ENCODE measurements at regions not wholly inside any gene's neighbourhood (a gene's known extent, or its start where the extent isn't known, plus 50 kb on each side); places are given as distances from the start of the nearest gene placed in this dataset.

DNA sequence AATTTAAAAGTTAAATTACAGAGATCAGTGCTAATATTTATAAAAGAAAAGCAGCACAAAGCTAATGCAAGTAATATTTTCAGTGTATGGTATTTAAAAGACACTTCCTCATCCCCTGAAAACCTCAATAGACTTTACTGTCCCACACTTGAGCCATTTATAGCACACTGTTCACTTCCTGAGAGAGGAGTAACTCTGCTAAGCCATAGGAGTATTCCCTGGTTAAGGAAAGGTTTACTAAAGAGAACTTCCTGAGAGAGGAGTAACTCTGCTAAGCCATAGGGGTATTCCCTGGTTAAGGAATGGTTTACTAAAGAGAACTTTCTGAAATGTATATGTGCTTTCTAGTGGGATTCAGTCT lies 159.4 kb downstream of the NHLRC3 start:
- no peaks in the 10 kb centered on the region for H3K27me3 ChIP-seq (ENCODE audit: control insufficient read depth in 1 of 2, insufficient read depth in 1 of 2, low read length in 2 of 2)
- no peak overlapping the region for H3K23ac ChIP-seq (ENCODE audit: low read length in 2 of 2)
- no peak overlapping the region for H4K8ac ChIP-seq (ENCODE audit: low read length)
- H3K4ac ChIP-seq (ENCODE audit: low read depth in 1 of 2, low read length in 2 of 2), result no peak overlapping the region
- H3K4me1 ChIP-seq (ENCODE audit: control insufficient read depth, insufficient read depth, low read depth, low read length), result no peaks in the 10 kb centered on the region
- no peak overlapping the region for H3K4me3 ChIP-seq (ENCODE audit: insufficient read depth in 1 of 2, low read depth in 1 of 2, low read length in 2 of 2)
- peak overlapping the region; percentile 25 for H3K9ac ChIP-seq (ENCODE audit: low read length)
- H3K14ac ChIP-seq (ENCODE audit: low read length in 2 of 2), result no peak overlapping the region
- no peak overlapping the region for H2BK120ac ChIP-seq (ENCODE audit: low read depth, low read length)
- H2AFZ ChIP-seq (ENCODE audit: low read depth, low read length), result no peak overlapping the region
- no peak overlapping the region for H4K91ac ChIP-seq (ENCODE audit: low read length)
- no peak overlapping the region for H2BK5ac ChIP-seq (ENCODE audit: low read depth, low read length, poor library complexity, severe bottlenecking)
- no peak overlapping the region for H2AK5ac ChIP-seq (ENCODE audit: low read length, severe bottlenecking)
- no peak overlapping the region for H3K27ac ChIP-seq (ENCODE audit: low read length, poor library complexity, severe bottlenecking)
- no peaks in the 10 kb centered on the region for H3K36me3 ChIP-seq (ENCODE audit: control insufficient read depth in 1 of 2, insufficient read depth in 2 of 2, low read depth in 1 of 2, low read length in 2 of 2)
- no peak overlapping the region for H3K4me2 ChIP-seq (ENCODE audit: low read length, poor library complexity, severe bottlenecking)
- H2BK15ac ChIP-seq (ENCODE audit: low read depth, poor library complexity, severe bottlenecking), result no peak overlapping the region
- no peak overlapping the region for H3K18ac ChIP-seq (ENCODE audit: low read depth in 1 of 2, low read length in 2 of 2)
- no peak for DNase-seq
- no peaks in the 10 kb centered on the region for H3K9me3 ChIP-seq (ENCODE audit: control insufficient read depth, low read length)
- H3K79me1 ChIP-seq (replicated peaks; ENCODE audit: low read length, poor library complexity, severe bottlenecking), result no peaks in the 10 kb centered on the region
- H2BK12ac ChIP-seq (ENCODE audit: low read length in 2 of 2), result no peak overlapping the region

DNA sequence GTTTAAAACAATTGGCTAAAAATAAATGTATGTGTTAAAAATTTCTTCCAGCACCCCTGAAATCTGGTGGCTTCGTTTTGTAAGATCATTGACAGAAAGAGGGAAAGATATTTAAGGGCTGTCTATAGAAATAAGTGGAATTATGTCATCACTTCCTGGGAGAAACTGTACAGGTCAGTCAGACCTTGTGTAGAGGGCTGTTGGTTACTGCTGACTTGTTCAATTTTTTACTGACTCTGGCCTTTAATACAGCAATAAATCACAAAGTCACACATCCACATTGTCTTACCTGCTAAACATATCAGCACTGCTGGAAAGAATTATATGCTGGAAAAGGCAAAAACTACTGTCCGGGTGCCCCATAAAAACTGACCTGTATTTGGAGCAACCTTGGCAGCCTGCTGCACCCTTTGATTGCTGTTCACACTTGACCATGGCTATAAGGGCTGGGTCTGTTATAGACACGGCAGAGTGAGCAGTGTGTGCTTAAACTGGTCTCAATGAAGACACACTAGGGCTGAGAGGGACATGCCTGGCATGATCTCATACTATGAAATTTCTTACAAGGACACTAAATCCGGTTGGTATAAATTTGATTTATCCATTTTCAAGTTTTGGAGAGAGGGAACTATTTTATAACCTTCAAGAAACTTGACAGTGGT lies 162.1 kb downstream of the NHLRC3 start:
- Histone ChIP-seq H3K23ac (ENCODE audit: low read length in 2 of 2) (no peak overlapping the region), H2BK120ac (ENCODE audit: low read depth, low read length) (no peak overlapping the region), H3K4ac (ENCODE audit: low read depth in 1 of 2, low read length in 2 of 2) (no peak overlapping the region), H2BK5ac (ENCODE audit: low read depth, low read length, poor library complexity, severe bottlenecking) (no peak overlapping the region), H2AK5ac (ENCODE audit: low read length, severe bottlenecking) (no peak overlapping the region), H2BK15ac (ENCODE audit: low read depth, poor library complexity, severe bottlenecking) (no peak overlapping the region), H3K4me3 (ENCODE audit: insufficient read depth in 1 of 2, low read depth in 1 of 2, low read length in 2 of 2) (no peak overlapping the region), H2BK12ac (ENCODE audit: low read length in 2 of 2) (no peak overlapping the region), H3K36me3 (ENCODE audit: control insufficient read depth in 1 of 2, insufficient read depth in 2 of 2, low read depth in 1 of 2, low read length in 2 of 2) (no peaks in the 10 kb centered on the region), H3K27me3 (ENCODE audit: control insufficient read depth in 1 of 2, insufficient read depth in 1 of 2, low read length in 2 of 2) (no peaks in the 10 kb centered on the region), H4K91ac (ENCODE audit: low read length) (no peak overlapping the region), H3K27ac (ENCODE audit: low read length, poor library complexity, severe bottlenecking) (no peak overlapping the region), H3K18ac (ENCODE audit: low read depth in 1 of 2, low read length in 2 of 2) (no peak overlapping the region), H3K79me1 (replicated peaks; ENCODE audit: low read length, poor library complexity, severe bottlenecking) (no peaks in the 10 kb centered on the region), H3K9me3 (ENCODE audit: control insufficient read depth, low read length) (no peaks in the 10 kb centered on the region), H3K14ac (ENCODE audit: low read length in 2 of 2) (no peak overlapping the region), H3K4me2 (ENCODE audit: low read length, poor library complexity, severe bottlenecking) (no peak overlapping the region), H4K8ac (ENCODE audit: low read length) (no peak overlapping the region), H2AFZ (ENCODE audit: low read depth, low read length) (no peak overlapping the region), H3K4me1 (ENCODE audit: control insufficient read depth, insufficient read depth, low read depth, low read length) (no peaks in the 10 kb centered on the region), H3K9ac (ENCODE audit: low read length) (no peak overlapping the region)
- WGBS, result 90% methylated on average over 4 of the region's 4 CpGs
- DNase-seq, result no peak

- Histone ChIP-seq H2BK120ac (ENCODE audit: low read depth, low read length) (no peak overlapping the region), H2AFZ (ENCODE audit: low read depth, low read length) (no peak overlapping the region), H3K79me1 (replicated peaks; ENCODE audit: low read length, poor library complexity, severe bottlenecking) (no peaks in the 10 kb centered on the region), H4K91ac (ENCODE audit: low read length) (no peak overlapping the region), H3K36me3 (ENCODE audit: control insufficient read depth in 1 of 2, insufficient read depth in 2 of 2, low read depth in 1 of 2, low read length in 2 of 2) (no peaks in the 10 kb centered on the region), H2BK12ac (ENCODE audit: low read length in 2 of 2) (no peak overlapping the region), H3K9ac (ENCODE audit: low read length) (no peak overlapping the region), H3K4me2 (ENCODE audit: low read length, poor library complexity, severe bottlenecking) (no peak overlapping the region), H3K14ac (ENCODE audit: low read length in 2 of 2) (no peak overlapping the region), H3K9me3 (ENCODE audit: control insufficient read depth, low read length) (no peaks in the 10 kb centered on the region), H2BK5ac (ENCODE audit: low read depth, low read length, poor library complexity, severe bottlenecking) (no peak overlapping the region), H2AK5ac (ENCODE audit: low read length, severe bottlenecking) (no peak overlapping the region), H3K18ac (ENCODE audit: low read depth in 1 of 2, low read length in 2 of 2) (no peak overlapping the region), H2BK15ac (ENCODE audit: low read depth, poor library complexity, severe bottlenecking) (no peak overlapping the region), H4K8ac (ENCODE audit: low read length) (no peak overlapping the region), H3K27me3 (ENCODE audit: control insufficient read depth in 1 of 2, insufficient read depth in 1 of 2, low read length in 2 of 2) (no peaks in the 10 kb centered on the region), H3K4ac (ENCODE audit: low read depth in 1 of 2, low read length in 2 of 2) (no peak overlapping the region), H3K4me3 (ENCODE audit: insufficient read depth in 1 of 2, low read depth in 1 of 2, low read length in 2 of 2) (no peak overlapping the region), H3K23ac (ENCODE audit: low read length in 2 of 2) (no peak overlapping the region), H3K27ac (ENCODE audit: low read length, poor library complexity, severe bottlenecking) (no peak overlapping the region), H3K4me1 (ENCODE audit: control insufficient read depth, insufficient read depth, low read depth, low read length) (no peaks in the 10 kb centered on the region)
- WGBS, result 34% methylated on average over 3 of the region's 4 CpGs
- peak; percentile 7 for DNase-seq
Observed at GRCh38 chr13:39201180-39201579, 162.9 kb downstream of the NHLRC3 start.

GRCh38 chr13:39202746-39203145 lies 164.5 kb downstream of the NHLRC3 start:
- H2BK5ac ChIP-seq (ENCODE audit: low read depth, low read length, poor library complexity, severe bottlenecking), result no peak overlapping the region
- no peak overlapping the region for H3K4me3 ChIP-seq (ENCODE audit: insufficient read depth in 1 of 2, low read depth in 1 of 2, low read length in 2 of 2)
- H3K23ac ChIP-seq (ENCODE audit: low read length in 2 of 2), result no peak overlapping the region
- H2BK15ac ChIP-seq (ENCODE audit: low read depth, poor library complexity, severe bottlenecking), result no peak overlapping the region
- DNase-seq, result no peak
- H3K36me3 ChIP-seq (ENCODE audit: control insufficient read depth in 1 of 2, insufficient read depth in 2 of 2, low read depth in 1 of 2, low read length in 2 of 2), result no peaks in the 10 kb centered on the region
- H3K27ac ChIP-seq (ENCODE audit: low read length, poor library complexity, severe bottlenecking), result no peak overlapping the region
- no peaks in the 10 kb centered on the region for H3K9me3 ChIP-seq (ENCODE audit: control insufficient read depth, low read length)
- H3K27me3 ChIP-seq (ENCODE audit: control insufficient read depth in 1 of 2, insufficient read depth in 1 of 2, low read length in 2 of 2), result no peaks in the 10 kb centered on the region
- no peak overlapping the region for H4K91ac ChIP-seq (ENCODE audit: low read length)
- no peak overlapping the region for H3K4ac ChIP-seq (ENCODE audit: low read depth in 1 of 2, low read length in 2 of 2)
- no peaks in the 10 kb centered on the region for H3K79me1 ChIP-seq (replicated peaks; ENCODE audit: low read length, poor library complexity, severe bottlenecking)
- WGBS, result 66% methylated on average over 5 of the region's 7 CpGs
- no peak overlapping the region for H2BK120ac ChIP-seq (ENCODE audit: low read depth, low read length)
- H3K18ac ChIP-seq (ENCODE audit: low read depth in 1 of 2, low read length in 2 of 2), result no peak overlapping the region
- H3K4me1 ChIP-seq (ENCODE audit: control insufficient read depth, insufficient read depth, low read depth, low read length), result no peaks in the 10 kb centered on the region
- H2AFZ ChIP-seq (ENCODE audit: low read depth, low read length), result no peak overlapping the region
- no peak overlapping the region for H3K9ac ChIP-seq (ENCODE audit: low read length)
- no peak overlapping the region for H3K4me2 ChIP-seq (ENCODE audit: low read length, poor library complexity, severe bottlenecking)
- no peak overlapping the region for H2BK12ac ChIP-seq (ENCODE audit: low read length in 2 of 2)
- no peak overlapping the region for H2AK5ac ChIP-seq (ENCODE audit: low read length, severe bottlenecking)
- no peak overlapping the region for H3K14ac ChIP-seq (ENCODE audit: low read length in 2 of 2)
- H4K8ac ChIP-seq (ENCODE audit: low read length), result no peak overlapping the region
